GM18505 (cell line): ENCODE measurements at regions not wholly inside any gene's neighbourhood (a gene's known extent, or its start where the extent isn't known, plus 50 kb on each side); places are given as distances from the start of the nearest gene placed in this dataset.

ENCODE experiments used
- ATAC-seq: cut with Tn5 transposase; IDR thresholded peaks from one replicate; pipeline ENCODE4 v1.9.1; 2021; ENCODE audit not compliant: unreplicated experiment
- POLR2A ChIP-seq: IDR thresholded peaks from 4 replicates; pipeline ENCODE4 v1.6.1; 2011; ENCODE audit warnings: borderline replicate concordance; ENCODE audit not compliant: insufficient read depth, insufficient read length; ENCODE audit errors: extremely low read depth

DNA sequence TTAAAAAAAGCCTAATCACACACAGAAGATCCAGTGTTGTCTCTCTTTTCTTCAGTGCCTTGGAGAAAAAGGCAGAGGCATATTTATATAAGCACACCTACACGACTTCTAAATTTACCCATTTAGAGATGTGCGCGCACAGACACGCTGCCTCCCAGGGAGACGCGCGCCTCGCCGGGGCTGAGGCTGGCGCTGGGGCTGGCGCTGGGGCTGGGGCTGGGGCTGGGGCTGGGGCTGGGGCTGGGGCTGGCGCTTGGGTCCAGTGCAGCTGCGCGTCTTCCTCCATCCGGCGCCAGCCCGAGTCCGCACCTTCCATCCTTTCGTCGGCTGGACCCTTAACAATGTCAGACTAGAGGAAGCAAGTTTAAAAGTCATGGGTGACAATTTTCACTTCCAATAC is 118.4 kb upstream of the ARID2 start:
- ATAC-seq = no peak
- no peak for TF ChIP-seq POLR2A

DNA sequence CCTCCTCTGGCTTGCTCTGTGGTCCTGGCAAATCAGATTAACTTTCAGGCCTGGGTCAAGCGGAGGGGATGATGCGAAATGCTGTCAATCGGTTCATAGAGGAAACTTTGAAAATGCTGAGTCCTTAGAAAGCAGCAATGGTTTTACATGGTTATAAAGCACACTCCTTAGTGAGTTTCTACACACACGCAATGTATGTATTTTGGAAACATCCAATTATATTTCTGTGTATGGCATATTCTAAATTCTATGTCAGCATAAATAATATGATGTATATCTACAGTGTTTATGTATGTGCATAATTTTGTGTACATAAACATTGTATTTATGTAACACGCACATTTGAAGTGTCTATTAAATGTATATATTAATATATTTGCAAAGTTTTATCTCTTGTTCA is 118.0 kb upstream of the ARID2 start:
- no peak for TF ChIP-seq POLR2A
- ATAC-seq = no peak

DNA sequence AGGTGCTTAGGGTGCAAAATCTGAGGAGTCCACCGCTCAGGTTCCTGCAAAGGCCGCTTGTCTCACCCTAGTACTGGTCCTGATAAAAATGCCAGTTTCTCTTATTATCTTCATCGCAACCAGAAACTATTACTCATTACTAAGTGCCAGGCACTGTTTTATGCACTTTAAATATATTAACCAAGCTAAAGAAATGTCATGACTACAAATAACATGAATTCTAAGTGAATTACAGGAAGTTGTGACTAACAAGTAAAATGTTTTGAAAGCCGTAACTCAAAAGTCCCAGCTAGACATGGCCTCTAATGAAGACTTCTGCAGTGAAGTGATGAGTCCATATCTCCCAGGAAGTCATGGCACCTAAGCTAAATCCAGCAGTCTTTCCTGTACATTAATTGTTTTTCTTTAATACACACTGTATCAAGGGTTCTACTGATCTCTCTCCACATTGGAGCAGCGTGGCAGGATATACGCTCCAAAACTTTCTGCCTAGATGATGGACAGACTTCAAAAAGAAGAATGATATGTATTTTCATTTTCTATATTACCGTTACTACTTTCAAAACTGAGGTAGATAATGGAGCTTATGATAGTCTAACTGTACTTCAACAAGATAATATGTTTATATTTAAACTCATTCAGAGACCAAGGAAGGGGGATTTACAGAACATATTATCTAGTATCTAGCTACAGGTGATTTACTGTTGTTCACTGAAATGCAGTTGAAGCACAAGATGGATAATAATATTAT is 117.3 kb upstream of the ARID2 start:
- ATAC-seq = no peak
- no peak for TF ChIP-seq POLR2A

DNA sequence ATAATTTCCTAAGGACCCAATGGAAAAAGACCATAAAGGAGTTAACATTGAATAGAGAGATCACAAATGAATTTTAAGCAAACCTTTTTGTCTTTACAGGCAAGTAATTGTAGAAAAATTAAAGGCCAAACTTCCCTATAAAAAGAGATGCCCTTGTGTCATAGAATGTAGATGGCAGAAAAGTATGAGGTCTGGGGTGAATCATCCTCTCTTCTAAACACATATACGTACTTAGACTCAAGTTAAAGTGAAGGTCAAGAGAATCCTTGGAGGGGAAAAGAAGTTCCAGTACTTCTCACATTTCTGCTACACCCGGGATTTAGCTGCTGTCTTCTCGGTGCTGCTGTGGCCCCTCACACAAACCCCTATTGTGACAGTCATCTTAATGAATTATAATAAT is 116.2 kb upstream of the ARID2 start:
- no peak for ATAC-seq
- no peak for TF ChIP-seq POLR2A

DNA sequence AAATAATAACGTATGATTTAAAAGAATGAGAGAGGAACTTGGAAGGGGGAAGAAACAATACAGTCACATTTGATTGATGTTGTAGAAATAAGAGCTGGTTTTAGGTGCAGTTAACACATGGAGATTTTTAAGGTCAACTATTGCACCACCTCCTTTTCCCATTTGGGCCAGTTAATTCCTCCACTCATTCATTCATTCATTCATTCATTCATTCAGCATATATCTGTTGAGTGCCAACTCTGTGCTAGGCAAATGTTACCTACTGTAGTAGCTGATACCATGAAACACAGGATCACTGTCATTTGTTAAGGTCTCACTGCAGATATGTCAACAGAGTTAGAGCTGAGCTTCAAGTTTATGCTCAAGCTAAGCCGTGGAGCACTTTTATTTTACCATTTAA is 115.7 kb upstream of the ARID2 start:
- TF ChIP-seq POLR2A = no peak
- ATAC-seq = no peak

DNA sequence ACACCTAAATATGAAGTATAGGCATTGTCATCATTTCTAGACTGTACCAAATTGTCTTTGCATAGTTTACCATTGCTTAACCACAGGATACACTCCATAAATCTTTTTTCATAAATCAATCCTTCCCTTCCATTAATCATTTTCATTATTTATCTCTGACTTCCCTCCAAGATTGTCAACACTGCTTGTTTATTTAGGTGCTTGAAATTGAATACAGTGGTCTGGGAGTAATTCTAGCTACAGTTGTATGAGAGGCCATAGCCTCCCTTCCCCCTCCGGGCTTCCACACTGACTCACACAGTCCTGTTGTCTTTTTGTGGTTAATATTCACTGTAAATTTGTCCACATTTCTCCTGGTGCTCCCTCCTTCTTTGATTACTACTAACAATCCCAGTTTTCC is 114.2 kb upstream of the ARID2 start:
- no peak for TF ChIP-seq POLR2A
- no peak for ATAC-seq

DNA sequence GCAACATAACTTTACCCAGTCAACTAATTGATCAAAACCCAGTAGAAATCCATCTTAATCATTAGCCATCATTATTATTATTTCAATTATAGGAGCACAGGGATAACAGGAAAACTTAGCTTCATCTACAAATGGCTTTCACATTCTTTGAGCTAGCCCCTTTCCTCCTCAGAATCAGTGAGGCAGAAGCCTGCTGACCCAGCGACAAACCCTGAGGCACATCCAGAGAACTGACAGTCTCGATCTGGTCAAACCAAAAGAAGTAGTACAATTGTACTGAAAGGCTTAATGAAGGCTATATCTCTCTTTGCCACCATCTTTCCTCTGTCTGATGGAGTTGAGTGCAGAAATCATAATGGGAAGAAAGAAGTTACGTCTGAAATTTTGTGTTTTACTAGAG is 109.8 kb upstream of the ARID2 start:
- TF ChIP-seq POLR2A = no peak

DNA sequence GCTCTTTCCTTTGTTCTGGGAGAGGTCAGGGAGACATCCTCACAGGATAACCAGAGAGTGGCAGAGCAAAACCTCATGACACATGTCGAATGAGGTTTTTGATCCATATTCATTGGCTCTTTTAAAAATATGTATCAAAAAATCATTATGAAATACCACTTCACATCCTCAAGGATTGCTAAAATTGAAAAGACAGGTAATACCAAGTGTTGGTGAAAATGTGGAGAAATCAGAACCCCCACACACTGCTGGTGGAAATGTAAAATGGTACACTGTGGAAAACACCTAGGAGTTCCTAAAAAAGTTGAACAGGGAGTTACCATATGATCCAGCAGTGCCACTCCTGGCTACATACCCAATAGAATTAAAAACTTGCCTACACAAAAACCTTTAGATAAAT is 107.8 kb upstream of the ARID2 start:
- no peak for ATAC-seq
- no peak for TF ChIP-seq POLR2A

More for the DNA sequence above, 109.8 kb upstream of the ARID2 start:
- no peak for ATAC-seq

DNA sequence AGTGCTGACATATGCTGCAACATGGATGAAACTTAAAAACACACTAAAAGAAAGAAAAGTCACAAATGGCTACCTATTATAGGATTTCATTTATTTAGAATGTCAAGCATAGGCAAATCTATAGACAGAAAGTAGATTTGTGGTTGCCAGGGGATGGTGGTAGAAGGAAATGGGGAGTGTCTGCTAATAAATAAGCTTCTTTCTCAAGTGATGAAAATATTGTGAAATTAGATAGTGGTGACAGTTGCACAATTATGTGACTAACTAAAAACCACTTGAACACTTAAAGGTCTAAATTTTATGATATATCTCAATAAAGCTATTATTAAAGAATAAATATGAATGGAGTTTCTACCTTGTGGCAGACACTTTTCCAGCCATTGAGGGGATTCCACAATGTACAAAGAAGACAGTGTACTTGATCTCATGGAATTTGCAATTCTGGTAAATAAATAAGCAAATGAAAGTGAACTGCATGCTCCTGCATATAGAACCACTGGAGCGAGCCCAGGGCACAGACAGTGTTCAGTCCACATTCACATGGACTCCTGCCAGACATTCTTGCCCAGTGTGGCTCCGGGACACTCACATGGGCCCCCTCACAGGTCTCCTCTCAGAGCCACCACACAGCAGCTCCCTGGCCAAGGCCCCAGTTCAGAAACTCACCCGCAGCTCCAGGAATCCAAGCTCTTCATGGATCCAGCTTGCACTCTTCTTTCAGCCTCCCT is 107.1 kb upstream of the ARID2 start:
- no peak for ATAC-seq
- TF ChIP-seq POLR2A = no peak

DNA sequence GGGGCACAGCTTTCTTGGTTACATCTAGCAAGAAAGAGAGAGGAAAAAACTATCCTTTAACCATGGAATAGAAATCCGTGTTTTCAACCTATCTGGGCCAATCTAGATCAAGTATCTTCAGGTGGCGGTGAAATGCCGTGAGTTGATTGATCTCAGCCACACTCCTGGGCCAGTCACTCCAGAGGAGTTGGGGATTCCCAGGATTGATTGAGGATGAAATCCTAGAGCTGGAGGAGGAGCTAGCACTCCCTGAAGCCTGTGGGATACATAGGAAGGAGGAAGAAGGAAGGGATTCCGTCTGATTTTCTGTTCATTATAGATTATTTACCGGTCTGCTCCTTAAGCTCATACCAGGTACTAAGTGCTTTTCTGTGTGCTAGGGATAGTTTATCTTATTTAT is 106.3 kb upstream of the ARID2 start:
- TF ChIP-seq POLR2A = no peak
- no peak for ATAC-seq

DNA sequence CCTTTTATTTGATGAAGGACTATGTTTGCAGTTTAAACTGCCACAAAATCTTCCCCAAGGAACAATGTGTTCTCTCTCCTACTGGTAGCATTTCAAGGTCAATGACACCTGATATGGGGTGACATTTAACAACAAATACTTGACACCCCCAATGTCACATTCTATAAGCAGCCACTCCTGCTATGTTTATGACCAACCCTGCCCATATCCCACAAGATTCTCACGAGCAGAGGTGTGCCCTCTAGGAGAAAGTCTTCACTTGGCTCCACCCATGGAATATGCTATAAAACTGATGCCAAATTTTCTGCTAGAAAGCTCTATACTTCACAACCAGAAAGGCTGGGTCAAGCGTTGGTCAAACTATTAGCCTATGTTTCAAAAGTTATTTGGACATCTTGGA is 105.6 kb upstream of the ARID2 start:
- TF ChIP-seq POLR2A = no peak
- ATAC-seq = no peak

DNA sequence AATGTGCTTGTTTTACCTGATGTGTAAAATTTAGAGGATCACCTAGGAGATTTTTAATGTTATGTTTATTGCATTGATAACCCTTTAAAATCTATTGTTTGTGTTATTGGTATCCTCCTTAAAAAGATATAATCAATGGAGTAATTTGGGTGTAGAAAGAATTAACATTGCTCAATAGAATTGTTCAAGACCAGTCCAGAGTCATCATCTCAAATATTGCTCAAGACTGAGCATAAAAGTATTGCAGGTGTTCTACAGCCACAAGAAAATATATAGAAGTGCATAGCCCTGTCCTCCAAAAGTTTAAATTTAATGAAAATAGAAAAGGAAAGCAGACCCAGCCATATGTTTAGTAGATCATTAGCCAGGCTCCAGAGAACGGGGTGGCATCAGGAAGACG is 102.5 kb upstream of the ARID2 start:
- TF ChIP-seq POLR2A = no peak
- no peak for ATAC-seq

DNA sequence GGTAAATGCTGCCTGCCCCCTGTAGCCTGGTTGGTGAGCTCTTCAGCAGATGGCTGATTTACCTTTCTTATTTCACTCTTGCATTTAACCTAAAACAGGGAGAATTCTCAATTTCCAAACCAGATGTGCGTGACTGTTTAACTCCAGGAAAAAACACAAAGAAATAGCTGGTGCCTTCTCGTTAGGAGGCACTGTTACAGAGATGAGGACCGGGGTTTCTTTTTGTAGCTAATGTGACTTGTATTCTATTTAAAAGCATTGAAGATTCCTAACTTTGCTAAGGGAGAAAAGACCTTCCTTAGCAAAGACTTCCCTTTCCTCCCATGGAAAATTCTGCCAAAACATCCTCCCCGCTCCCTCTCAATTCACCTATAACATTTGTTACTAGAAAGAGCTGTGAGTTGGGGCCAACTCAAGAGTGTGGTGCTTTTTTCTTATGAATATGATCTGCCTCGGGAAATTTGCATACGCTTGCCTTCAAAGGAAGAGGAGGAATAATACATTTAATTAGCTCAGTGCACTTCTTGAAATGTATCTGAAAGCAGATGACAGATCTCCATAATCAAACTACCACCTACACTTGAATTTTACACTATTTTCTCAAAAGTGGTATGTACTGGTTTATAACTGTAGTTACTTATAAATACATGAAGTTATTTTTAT is 102.0 kb upstream of the ARID2 start:
- no peak for TF ChIP-seq POLR2A
- ATAC-seq = no peak

DNA sequence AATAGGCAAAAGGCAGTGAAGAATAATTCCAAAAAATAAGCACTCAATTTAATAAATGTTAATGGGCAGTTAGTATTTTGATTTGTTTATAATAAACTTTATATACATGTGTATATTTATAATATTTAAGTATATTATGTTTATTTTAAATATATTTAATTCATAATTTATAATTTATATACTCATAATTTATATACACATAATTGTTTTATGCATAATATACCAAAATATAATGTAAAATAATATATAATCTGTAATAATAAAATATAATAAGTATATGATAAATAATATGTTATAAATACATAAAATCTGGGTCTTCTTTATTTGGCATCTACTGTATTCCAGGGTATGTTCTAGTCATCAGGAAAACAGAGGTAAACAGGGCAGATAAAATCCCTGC is 100.2 kb upstream of the ARID2 start:
- no peak for ATAC-seq
- no peak for TF ChIP-seq POLR2A
